Natural killer cell treated with Interleukin-12 subunit alpha and Interleukin-12 subunit beta and Interleukin-15 and Interleukin-18, amount 100 ng/mL, for 72 hours (primary cell): ENCODE measurements at regions not wholly inside any gene's neighbourhood (a gene's known extent, or its start where the extent isn't known, plus 50 kb on each side); places are given as distances from the start of the nearest gene placed in this dataset.
A peak's percentile ranks its signal among the peaks of the same experiment; 100 is the strongest.

Source experiments
- ATAC-seq, 2 donors: fragments of 150-1000 bp; cut with Tn5 transposase in 1 of 2; sonication (Bioruptor Pico), chemical (Tn5 transposase) in 1 of 2; 2 replicates each; pipeline ENCODE4 v1.10.0; 2021
- DNase-seq: peaks from one replicate; pipeline ENCODE4 v3.0.0; 2022; ENCODE audit warnings: low spot score
- H3K27ac Mint-ChIP-seq, 2 donors: 1 replicate in 1 of 2; 2 replicates in 1 of 2; pipeline ENCODE4 v1.8.0; 2022; ENCODE audit warnings: mixed read lengths in 2 of 2, mild to moderate bottlenecking in 1 of 2, moderate library complexity in 1 of 2
- H3K27me3 Mint-ChIP-seq, 2 donors: 1 replicate in 1 of 2; 2 replicates in 1 of 2; pipeline ENCODE4 v1.8.0; 2022; ENCODE audit warnings: mixed read lengths in 2 of 2
- H3K36me3 Mint-ChIP-seq: one replicate; pipeline ENCODE4 v1.8.0; 2022; ENCODE audit warnings: mixed read lengths
- H3K4me1 Mint-ChIP-seq, 2 donors: 1 replicate in 1 of 2; 2 replicates in 1 of 2; pipeline ENCODE4 v1.8.0; 2022; ENCODE audit warnings: low read depth in 2 of 2, mixed read lengths in 2 of 2, mild to moderate bottlenecking in 1 of 2
- H3K4me3 Mint-ChIP-seq: one replicate; pipeline ENCODE4 v1.8.0; 2022; ENCODE audit warnings: mixed read lengths
- H3K9me3 Mint-ChIP-seq: 2 replicates; pipeline ENCODE4 v1.8.0; 2022; ENCODE audit warnings: mixed read lengths

DNA sequence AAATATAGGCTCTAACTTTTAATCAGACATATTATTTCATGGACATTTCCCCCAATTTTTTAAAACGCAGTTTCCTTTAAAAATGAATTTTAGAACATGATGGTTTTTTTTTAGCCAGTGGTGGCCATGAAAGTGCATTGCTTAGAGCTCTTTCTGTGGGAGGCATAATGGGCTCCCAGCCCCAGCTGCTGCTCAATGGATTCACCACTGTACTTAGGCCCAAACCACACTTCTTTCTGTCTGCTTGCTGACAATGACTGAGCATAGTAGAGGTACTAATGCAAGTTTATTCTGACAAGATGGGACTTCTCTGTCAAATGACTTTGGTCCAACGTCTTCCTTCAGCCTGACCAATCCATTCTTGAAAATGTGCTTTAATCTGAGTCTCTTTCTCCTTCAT is 400.2 kb upstream of the GRIA3 start:
- Mint-ChIP-seq H3K27me3 (no peaks in the 10 kb centered on the region), H3K4me3 (no peak overlapping the region), H3K27ac (no peak overlapping the region), H3K36me3 (peaks cover 5% of the 10 kb centered on the region), H3K9me3 (no peaks in the 10 kb centered on the region), H3K4me1 (no peaks in the 10 kb centered on the region)
- no peak for ATAC-seq
- DNase-seq = no peak

DNA sequence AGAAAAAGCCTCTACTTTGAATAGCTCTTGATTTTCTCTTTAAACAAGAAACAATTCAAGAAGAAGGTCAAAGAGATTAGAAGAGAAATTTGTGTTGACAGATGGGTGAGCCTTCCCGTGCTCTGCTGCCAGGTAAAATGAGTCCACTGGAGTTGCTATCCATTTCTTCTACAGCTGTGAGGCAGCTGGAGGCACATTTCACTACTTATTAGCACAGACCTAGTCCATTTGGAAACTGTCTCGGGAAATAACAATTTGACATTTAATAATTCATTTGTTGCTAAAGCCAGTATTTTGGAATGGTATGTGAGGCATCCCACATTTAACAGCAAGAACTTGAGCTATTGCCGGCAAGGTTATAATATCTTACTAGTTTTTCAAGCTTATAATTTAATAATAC is 396.8 kb upstream of the GRIA3 start:
- DNase-seq (no peak), ATAC-seq (no peak)
- Mint-ChIP-seq H3K36me3 (peaks cover 5% of the 10 kb centered on the region), H3K27ac (no peak overlapping the region), H3K4me3 (no peak overlapping the region), H3K27me3 (no peaks in the 10 kb centered on the region), H3K9me3 (no peaks in the 10 kb centered on the region), H3K4me1 (no peaks in the 10 kb centered on the region)

DNA sequence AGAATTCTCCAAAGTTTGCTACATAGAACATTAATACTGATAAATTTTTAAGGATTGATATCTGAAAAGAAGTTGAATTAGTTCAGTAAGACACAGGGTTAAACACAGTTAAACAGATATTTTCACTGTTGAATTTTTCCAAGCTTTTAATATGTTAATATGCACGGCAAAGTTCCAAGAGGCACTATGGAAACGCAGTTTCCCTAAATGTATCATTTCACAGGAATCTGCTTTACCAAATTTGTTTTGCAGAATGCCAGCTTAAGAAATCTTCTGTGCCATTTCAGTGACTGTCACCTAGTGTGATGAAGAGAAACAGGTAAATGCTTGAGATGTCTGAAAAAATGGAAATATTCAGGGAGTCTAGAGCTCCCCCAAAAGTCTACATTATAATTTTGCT is 395.9 kb upstream of the GRIA3 start:
- ATAC-seq = no peak
- H3K27ac Mint-ChIP-seq = no peak overlapping the region
- no peak overlapping the region for H3K4me3 Mint-ChIP-seq
- peaks cover 5% of the 10 kb centered on the region for H3K36me3 Mint-ChIP-seq
- no peaks in the 10 kb centered on the region for H3K9me3 Mint-ChIP-seq
- H3K27me3 Mint-ChIP-seq = no peaks in the 10 kb centered on the region
- no peak for DNase-seq
- H3K4me1 Mint-ChIP-seq = no peaks in the 10 kb centered on the region

DNA sequence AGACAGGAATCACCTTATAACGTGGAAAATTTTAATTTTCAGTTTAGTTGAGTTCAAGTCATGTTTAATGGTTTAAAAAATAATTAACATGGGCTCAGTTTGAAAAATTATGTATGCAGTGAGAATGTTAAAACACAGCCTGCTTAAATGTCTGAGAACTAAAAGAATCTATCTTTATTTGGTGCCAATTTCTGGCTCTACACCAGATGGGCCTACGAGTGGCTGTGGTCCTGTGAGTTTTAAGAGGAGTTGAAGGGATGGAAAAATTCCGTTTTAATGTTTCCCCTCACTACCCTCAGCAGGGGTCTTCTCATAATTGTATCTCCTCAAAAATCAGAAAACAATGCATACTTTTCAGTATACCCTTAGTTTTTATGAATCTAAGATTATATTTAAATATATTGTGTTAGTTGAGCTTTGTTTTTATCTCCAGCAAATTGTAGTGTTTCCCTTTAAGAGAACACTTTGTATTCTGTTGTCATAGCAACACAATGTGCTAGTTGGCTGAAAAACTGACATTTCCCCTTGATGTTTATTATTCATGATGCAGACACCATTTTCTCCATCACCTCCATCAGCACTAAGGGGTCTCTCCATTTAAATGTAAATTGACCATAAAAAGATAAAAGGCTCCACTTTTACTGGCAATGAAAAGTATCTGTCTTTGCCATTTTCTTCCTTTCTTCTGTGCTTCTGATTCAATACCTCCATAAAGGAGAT is 393.5 kb upstream of the GRIA3 start:
- Mint-ChIP-seq H3K4me3 (no peak overlapping the region), H3K27me3 (no peaks in the 10 kb centered on the region), H3K36me3 (peaks cover 9% of the 10 kb centered on the region), H3K4me1 (no peaks in the 10 kb centered on the region), H3K9me3 (no peaks in the 10 kb centered on the region), H3K27ac (no peak overlapping the region)
- DNase-seq = no peak
- no peak for ATAC-seq

DNA sequence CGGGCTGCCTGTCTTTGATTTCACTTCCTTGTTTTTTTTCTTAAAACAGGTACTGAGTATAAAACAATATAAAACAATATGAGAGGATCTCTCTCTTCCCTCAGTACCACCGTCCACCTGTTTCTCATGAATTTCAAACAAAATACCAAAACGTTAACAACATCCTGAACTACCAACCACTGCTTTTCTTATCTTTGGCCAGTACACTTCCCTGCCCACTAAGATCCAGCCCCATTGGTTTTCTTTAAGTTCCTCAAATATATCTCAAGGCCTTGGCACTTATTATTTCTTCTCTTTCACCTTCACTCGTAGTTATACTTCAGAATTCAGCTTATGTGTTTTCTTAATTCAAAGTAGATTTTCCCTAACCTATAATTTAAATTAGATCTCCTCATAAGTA is 370.2 kb upstream of the GRIA3 start:
- Mint-ChIP-seq H3K4me3 (no peak overlapping the region), H3K27ac (no peak overlapping the region), H3K4me1 (no peaks in the 10 kb centered on the region), H3K27me3 (no peaks in the 10 kb centered on the region), H3K9me3 (peaks cover 6% of the 10 kb centered on the region), H3K36me3 (no peaks in the 10 kb centered on the region)
- no peak for ATAC-seq
- DNase-seq = no peak

DNA sequence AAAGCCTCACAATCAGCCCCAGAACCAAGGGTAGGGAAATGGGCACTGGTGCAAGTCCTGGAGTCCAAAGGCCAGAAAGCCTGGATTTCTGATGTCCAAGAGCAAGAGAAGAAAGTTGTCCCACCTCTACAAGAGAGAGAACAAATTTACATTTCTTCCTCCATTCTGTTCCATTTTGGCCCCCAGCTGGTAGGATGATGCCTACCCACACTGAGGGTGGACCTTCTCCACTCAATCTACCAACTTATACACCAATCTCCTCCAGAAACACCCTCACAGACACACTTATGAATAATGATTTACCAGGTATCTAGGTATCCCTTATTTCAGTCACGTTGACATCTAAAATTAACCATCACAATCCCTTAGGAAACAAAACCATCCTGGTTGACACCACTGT is 367.8 kb upstream of the GRIA3 start:
- Mint-ChIP-seq H3K9me3 (peaks cover 11% of the 10 kb centered on the region), H3K27me3 (peaks cover 0 to 2% of the 10 kb centered on the region in 2 donors), H3K4me1 (no peaks in the 10 kb centered on the region), H3K4me3 (no peak overlapping the region), H3K36me3 (peaks cover 14% of the 10 kb centered on the region), H3K27ac (no peak overlapping the region)
- ATAC-seq (no peak), DNase-seq (no peak)

DNA sequence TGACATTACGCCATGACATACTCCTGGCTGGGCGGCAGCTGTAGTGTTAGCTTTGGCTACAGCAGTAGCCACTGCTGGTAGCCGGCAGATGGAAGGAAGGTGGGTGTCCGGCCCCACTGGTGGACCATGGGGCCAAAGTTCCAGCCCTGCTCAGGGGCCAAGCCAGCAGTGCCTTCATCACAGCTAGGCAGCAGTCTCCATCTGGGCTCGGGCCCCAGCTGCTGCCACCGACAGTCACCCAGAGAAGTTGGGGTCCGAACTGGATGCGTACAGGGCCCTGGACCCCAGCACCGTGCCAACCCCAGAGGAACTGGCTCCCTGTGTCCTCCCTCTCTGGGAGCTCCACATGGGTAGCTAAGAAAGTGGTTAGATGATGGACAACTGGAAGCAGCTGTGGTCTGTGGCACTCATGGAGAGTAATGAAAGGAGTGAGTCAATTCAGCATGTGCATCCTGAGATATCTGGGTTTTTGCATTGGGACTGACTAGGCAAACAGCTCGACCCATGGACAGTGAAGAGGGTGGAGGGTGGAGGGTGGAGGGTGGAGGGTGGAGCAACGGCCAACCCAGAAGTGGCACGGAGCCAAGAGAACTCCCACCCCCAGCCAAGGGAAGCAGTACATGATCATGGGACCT is 366.6 kb upstream of the GRIA3 start:
- H3K27ac Mint-ChIP-seq = no peak overlapping the region
- ATAC-seq (peak in 1 of 2 donors; percentile 45), DNase-seq (no peak)
- H3K36me3 Mint-ChIP-seq = peaks cover 14% of the 10 kb centered on the region
- H3K4me3 Mint-ChIP-seq = no peak overlapping the region
- no peaks in the 10 kb centered on the region for H3K4me1 Mint-ChIP-seq
- peaks cover 16% of the 10 kb centered on the region for H3K9me3 Mint-ChIP-seq
- peaks cover 0 to 2% of the 10 kb centered on the region in 2 donors for H3K27me3 Mint-ChIP-seq

DNA sequence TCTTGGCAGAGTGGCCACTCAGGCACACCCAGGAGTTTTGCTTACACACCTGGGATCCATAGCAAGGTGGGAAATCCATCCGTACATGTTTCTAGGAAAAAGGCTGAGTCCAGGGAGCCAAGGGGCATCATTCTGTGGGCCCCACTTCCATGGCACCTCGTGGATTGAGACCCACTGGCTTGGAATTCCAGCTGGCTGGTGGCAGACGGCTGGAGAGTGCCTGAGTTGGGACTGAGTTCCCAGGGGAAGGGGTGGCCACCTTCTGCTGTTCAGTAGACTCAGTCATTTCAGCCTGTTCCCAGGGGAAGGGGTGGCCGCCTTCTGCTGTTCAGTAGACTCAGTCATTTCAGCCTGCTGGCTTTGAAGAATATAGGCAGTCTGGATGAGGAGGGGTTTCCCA is 366.0 kb upstream of the GRIA3 start:
- Mint-ChIP-seq H3K27ac (no peak overlapping the region), H3K4me1 (no peaks in the 10 kb centered on the region), H3K36me3 (peaks cover 14% of the 10 kb centered on the region), H3K27me3 (peaks cover 0 to 2% of the 10 kb centered on the region in 2 donors), H3K4me3 (no peak overlapping the region), H3K9me3 (peaks cover 16% of the 10 kb centered on the region)
- ATAC-seq (no peak), DNase-seq (no peak)

DNA sequence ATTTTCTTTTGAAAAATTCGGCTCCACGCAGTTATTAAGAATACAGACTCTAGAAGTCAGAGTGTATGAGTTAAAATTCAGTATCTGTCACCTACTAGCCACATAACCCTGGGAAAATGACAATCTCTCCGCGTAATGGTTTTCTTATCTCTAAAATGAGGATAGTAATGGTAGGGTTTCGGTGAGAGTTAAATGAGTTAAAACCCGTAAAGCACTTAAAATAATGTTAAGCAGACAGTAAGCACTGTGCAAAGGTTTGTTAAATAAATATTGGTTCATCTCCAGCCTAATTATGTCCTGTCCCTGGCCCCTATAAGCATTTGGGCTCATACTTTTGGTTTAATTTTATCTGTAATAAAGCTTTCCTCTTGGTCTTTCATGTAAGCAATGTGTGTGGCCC is 350.8 kb upstream of the GRIA3 start:
- Mint-ChIP-seq H3K4me3 (no peak overlapping the region), H3K27ac (no peak overlapping the region), H3K36me3 (no peaks in the 10 kb centered on the region), H3K4me1 (no peaks in the 10 kb centered on the region), H3K27me3 (peaks cover 0 to 3% of the 10 kb centered on the region in 2 donors), H3K9me3 (peaks cover 3% of the 10 kb centered on the region)
- no peak for ATAC-seq
- no peak for DNase-seq

DNA sequence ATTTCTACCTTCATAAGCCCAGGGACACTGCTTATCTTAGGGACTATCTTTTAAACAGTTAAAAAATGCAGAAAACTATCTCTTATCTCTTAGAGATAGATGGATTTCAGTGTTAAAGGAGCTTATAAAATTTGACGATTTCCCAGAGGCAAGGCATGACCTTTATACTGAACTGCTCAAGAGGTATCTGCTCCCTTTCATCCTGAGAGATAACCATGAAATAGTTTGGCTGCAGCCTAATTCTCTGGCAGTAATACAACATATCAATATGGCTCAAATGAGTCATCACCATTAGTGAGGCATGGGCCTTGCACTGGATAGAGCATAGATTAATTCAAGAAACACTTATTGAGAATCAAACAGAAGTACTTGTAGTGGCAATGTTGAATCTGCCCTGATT is 348.2 kb upstream of the GRIA3 start:
- Mint-ChIP-seq H3K27ac (no peak overlapping the region), H3K4me3 (no peak overlapping the region), H3K4me1 (no peaks in the 10 kb centered on the region), H3K9me3 (peaks cover 3% of the 10 kb centered on the region), H3K36me3 (no peaks in the 10 kb centered on the region), H3K27me3 (no peaks in the 10 kb centered on the region)
- ATAC-seq (no peak), DNase-seq (no peak)

DNA sequence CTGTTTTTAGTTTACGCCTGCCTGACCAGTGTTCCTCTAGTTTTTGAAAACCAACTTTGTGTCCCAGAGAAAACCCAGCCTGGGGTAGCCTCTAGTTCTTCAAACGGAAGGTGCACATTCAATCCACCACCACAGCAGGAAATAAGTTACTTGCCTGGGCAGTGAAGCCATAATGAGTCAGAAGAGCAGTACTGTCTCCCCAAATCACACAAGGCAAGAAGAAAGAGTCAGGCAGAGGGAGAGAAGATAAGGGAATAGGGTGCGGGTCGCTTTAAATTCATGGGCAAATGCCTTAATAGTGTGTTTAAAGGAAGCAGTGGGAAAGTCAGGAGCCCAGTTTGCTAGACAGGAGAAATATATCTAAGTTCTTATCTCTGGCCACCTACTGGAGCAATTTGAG is 333.8 kb upstream of the GRIA3 start:
- Mint-ChIP-seq H3K4me3 (no peak overlapping the region), H3K27ac (no peak overlapping the region), H3K36me3 (no peaks in the 10 kb centered on the region), H3K27me3 (no peaks in the 10 kb centered on the region), H3K9me3 (peaks cover 4% of the 10 kb centered on the region), H3K4me1 (no peaks in the 10 kb centered on the region)
- ATAC-seq (no peak), DNase-seq (no peak)

DNA sequence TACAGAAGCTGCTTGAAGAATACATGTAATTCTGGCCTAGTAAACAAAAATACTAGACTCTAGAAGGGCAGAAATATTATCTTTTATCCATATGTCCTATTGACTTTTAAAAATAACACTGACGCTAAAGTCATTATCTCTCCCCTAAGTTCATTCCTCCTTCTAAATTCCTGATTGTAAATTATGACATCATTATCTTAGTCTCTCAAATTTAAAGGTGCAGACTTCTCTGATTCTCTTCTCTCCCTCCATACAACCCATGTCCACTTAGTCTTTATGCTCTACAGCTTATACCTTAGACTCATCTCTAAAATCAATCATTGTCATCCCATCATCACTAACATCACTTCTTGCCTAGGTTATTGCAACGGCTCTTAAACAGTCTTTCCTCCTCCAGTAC is 327.9 kb upstream of the GRIA3 start:
- ATAC-seq = no peak
- Mint-ChIP-seq H3K4me3 (no peak overlapping the region), H3K27me3 (no peaks in the 10 kb centered on the region), H3K9me3 (peaks cover 8% of the 10 kb centered on the region), H3K27ac (no peak overlapping the region), H3K4me1 (no peaks in the 10 kb centered on the region), H3K36me3 (peaks cover 5% of the 10 kb centered on the region)
- DNase-seq = no peak

DNA sequence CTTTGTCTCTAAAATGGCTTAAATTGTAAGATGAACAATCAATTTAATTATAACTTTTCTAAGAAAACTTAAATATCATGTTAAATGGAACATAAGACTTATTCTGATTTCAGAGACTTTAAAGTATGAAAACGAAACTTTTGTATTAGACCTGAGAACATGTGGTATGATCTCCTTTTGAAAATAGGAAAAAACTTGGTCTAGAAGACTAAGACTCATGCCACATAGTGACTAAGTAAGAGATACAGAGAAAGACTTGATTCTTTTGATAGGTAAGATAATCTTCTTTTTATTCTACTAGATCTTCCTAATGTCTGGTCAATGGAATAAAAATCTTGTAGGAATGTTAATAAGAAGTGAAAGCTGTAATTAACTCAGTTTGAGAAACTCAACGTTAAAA is 326.3 kb upstream of the GRIA3 start:
- Mint-ChIP-seq H3K27ac (no peak overlapping the region), H3K4me1 (no peaks in the 10 kb centered on the region), H3K9me3 (peaks cover 8% of the 10 kb centered on the region), H3K4me3 (no peak overlapping the region), H3K36me3 (peaks cover 5% of the 10 kb centered on the region), H3K27me3 (no peaks in the 10 kb centered on the region)
- no peak for DNase-seq
- ATAC-seq = no peak

DNA sequence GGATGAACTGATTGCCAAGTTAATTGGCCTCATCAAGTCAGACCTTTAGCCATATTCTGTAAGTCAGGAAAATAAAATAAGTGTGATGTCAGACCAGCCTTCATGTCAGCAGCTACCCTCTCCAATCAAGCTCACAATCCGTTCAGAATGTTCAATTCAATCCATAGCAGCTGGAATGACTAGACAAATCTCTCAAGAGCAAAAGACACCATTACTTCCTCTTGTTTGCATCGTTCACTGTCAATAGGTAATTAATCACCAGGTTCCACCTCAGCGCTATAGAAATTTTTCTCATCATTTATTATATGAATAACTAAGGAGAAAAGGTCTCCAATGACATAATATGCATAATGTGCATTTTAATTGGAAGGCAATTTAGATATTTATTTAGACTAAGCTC is 321.0 kb upstream of the GRIA3 start:
- Mint-ChIP-seq H3K36me3 (no peaks in the 10 kb centered on the region), H3K4me1 (no peaks in the 10 kb centered on the region), H3K27ac (no peak overlapping the region), H3K9me3 (no peaks in the 10 kb centered on the region), H3K27me3 (no peaks in the 10 kb centered on the region), H3K4me3 (no peak overlapping the region)
- ATAC-seq = no peak
- no peak for DNase-seq

DNA sequence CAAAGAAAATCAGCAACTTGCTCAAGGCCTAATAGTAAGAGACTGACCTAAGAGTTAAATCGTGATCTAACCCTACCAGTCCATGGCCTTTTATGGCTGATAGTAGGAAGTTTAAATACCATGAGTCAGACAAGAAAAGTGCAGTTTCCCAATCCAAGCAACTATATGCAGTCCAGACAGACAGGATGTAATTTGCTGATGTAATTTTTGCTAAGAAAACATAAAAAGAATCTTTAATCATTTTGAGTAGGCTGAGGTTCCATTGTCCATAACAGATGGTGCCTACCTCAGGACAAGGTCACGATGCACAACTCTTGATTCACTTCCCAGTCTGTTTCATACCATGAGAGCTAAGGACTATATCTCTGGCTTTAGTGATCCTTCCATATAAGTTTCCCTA is 317.5 kb upstream of the GRIA3 start:
- Mint-ChIP-seq H3K9me3 (peaks cover 3% of the 10 kb centered on the region), H3K4me3 (no peak overlapping the region)
- ATAC-seq = no peak

More for the DNA sequence above, 317.5 kb upstream of the GRIA3 start:
- Mint-ChIP-seq H3K27me3 (no peaks in the 10 kb centered on the region), H3K27ac (no peak overlapping the region), H3K4me1 (no peaks in the 10 kb centered on the region), H3K36me3 (no peaks in the 10 kb centered on the region)
- DNase-seq = no peak
